ENCODE measurements at regions not wholly inside any gene's neighbourhood (a gene's known extent, or its start where the extent isn't known, plus 50 kb on each side); places are given as distances from the start of the nearest gene placed in this dataset.
"Not testable (repeated sequence)": the region's sequence is repeated elsewhere in the genome, so short reads cannot be mapped to it uniquely, and the experiment has no call there.

DNA sequence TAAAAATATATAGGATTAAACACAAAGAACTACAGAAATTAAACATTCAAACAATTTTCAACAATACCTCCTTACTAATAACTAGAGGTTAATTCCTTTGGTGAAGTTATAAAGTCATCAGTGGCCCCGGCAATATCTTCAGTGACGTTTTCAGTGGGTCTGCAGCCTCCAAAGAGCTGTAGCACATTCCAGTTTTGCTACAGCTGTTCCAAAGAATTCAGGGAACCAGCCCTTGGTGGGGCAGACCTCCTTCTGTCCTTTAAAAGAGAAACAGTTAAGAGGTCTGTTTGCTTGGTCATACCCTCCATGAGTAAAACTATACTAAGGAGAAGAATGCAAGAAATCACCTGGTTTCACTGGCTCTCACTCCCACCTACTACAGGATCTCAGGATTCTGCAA lies 99.2 kb upstream of the ZDHHC17 start:
- no peak for DNase-seq (ENCODE audit: low read depth)

GRCh38 chr12:76666290-76666835 lies 97.6 kb upstream of the ZDHHC17 start:
- DNase-seq (ENCODE audit: low read depth) = no peak

- DNase-seq (ENCODE audit: low read depth) = no peak
These were observed 93.9 kb upstream of the ZDHHC17 start for GRCh38 chr12:76669981-76670380.

DNA sequence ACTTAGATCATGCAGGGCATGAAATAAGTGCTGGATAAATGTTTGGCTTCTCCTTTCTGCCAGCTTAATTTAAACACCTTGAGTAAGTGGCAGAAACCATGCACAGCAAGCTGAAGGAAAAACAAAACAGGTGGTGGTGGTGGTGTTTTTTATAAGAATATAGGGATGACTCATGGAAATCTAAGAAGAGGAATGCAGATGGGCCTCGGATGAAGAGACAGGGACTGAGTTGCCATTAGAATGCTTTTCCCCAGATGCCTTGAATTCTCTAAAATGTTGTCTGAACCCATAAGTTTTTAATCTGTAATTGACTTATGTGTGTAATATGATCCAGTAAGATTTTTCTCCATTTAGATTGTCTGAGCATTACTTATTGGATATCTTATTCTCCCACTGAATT lies 93.1 kb upstream of the ZDHHC17 start:
- DNase-seq (ENCODE audit: low read depth) = peak; percentile 55

DNA sequence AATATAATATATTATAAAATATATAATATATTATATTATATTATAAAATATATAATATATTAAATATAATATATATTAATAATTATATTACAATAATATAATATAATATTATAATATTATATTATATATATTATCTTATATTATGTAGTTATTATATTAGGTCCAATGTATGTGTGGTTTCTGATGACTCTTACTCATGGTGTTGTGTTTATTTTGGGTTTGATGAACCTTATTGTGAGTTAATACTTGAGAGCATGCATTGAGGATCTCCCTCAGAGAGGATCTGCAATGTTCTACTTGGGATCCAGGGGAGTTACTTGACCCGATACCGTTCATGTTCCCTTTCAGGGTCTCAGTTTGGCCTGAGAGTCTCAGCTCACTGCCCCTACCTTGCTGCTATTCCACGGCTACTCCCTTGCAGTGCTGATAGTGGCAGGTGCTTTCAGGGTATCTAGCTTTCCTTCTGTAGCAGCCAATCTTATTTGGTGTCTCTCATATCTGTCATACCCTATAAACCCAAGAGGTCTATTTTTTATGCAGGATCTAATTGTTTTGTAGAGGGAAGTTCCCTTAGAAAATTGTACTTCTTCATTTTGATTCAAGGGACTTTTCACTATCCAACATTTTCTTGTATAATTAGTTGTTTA lies 89.1 kb upstream of the ZDHHC17 start:
- DNase-seq (ENCODE audit: low read depth) = no peak

DNA sequence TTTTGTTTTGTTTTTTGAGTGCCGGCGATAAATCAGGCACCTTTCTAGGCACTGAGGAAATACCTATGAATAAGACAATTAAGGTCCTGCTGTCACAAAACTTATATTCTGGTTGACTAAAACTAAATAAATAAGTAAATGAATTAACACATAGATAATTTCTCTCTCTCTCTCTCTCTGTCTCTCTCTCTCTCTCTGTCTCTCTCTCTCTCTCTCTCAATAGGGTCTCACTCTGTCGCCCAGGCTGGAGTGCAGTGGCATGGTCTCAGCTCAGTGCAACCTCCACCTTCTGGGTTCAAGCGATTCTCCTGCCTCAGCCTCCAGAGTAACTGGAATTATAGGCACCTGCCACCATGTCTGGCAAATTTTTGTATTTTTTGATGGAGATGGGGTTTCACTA lies 87.7 kb upstream of the ZDHHC17 start:
- DNase-seq (ENCODE audit: low read depth) = not testable (repeated sequence)

DNA sequence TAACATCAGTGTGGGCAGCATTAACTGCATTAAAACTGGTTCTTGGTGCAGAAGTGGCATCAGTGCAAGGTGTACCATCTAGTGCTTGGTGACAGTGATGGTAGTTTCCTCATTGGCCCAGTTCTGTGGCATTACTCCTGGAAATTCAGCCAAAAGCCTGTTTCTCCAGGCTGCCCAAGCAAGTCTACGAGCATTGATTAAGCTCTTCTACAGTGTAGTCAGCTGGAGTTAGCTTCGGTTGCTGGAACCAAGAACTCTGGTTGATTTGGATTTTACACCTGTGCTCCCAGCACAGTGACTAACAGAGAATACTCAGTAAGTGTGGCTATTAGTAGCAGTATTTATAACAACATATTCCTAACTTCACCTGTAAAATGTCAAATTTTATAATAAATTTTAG lies 84.9 kb upstream of the ZDHHC17 start:
- DNase-seq (ENCODE audit: low read depth) = no peak

GRCh38 chr12:76679778-76680177 lies 84.1 kb upstream of the ZDHHC17 start:
- no peak for DNase-seq (ENCODE audit: low read depth)

- DNase-seq (ENCODE audit: low read depth) = no peak
These were observed 83.0 kb upstream of the ZDHHC17 start for GRCh38 chr12:76680940-76681339.

DNA sequence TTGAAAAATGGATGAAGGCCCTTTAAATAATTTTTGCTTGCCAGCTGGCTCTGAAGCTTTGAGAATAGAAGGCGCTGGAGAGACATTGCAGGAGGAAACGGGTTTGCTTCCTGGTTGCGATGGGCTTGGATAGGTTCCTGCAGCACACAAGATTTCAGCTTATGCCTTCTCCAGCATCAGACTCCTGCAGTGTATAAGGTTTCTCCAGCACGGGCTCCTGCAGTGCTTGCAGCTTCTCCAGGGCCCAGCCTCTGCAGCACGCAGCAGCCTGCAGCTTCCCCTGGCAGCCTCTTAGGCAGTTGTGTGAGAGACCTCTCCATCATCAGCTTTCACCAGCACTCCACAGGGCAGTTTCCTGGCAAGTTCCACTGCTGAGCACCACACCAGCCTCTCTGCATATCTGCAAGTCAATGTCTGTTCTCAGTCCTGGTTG lies 78.7 kb upstream of the ZDHHC17 start:
- no peak for DNase-seq (ENCODE audit: low read depth)

- no peak for DNase-seq (ENCODE audit: low read depth)
These were observed 75.9 kb upstream of the ZDHHC17 start for GRCh38 chr12:76687981-76688380.

GRCh38 chr12:76688631-76689030 lies 75.3 kb upstream of the ZDHHC17 start:
- DNase-seq (ENCODE audit: low read depth) = no peak

DNA sequence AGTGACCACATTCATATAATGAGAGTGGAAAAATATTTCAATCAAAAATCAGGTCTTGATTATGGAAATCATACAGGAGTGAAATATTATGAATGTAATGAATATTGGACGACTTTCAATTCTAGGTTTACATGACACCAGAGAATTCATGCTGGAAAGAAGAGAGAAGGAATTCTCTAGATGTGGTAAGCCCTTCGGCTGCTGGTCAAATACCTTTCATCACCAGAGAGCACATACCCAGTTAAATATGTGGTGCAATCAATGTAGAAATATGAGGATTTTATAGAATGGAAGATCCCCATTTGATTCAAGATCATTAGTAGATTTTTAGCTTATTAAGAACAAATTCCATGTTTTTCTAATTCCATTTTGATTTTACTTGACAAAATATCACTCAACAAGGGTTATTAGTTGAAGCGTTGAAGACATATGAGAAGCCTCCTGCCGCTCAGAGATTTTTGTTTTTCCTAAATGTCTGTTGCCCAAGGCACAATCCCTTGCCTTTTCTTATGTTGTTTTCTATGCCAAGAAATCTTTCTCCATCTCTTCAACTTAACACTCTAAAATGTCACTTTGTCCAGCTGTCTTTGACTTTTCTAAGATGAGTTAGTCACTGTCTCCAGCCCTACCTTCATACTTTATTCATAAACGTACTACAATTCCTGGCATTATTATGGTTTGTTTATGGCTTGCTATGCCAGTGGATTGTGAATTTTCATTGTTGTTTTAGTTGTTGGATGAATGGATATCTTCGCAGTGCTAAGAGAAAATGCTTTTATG lies 72.8 kb upstream of the ZDHHC17 start:
- DNase-seq (ENCODE audit: low read depth) = no peak

GRCh38 chr12:76692846-76693245 lies 71.1 kb upstream of the ZDHHC17 start:
- DNase-seq (ENCODE audit: low read depth) = no peak

- DNase-seq (ENCODE audit: low read depth) = peak; percentile 54
These were observed 69.5 kb upstream of the ZDHHC17 start for GRCh38 chr12:76694369-76694768.

GRCh38 chr12:76696186-76696585 lies 67.7 kb upstream of the ZDHHC17 start:
- DNase-seq (ENCODE audit: low read depth) = no peak

DNA sequence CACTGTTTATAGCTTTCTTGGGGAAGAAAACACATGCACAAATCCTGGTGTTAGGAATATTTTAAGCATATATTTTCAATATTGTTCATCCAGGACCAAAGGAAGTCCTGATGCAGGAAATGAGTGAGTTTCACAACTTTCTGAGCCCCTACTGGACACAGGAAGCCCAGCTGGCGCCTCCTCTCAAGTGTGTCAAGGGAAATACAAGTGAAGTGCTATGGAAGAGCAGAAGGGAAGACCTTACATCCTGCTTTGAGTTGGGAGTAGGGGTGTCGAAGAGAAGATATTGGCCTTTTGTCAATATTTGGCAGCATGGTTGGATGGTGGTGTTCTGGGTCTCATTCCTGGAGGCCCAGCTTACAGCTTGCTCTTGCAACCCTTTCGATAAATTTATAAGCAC lies 66.1 kb upstream of the ZDHHC17 start:
- no peak for DNase-seq (ENCODE audit: low read depth)

DNA sequence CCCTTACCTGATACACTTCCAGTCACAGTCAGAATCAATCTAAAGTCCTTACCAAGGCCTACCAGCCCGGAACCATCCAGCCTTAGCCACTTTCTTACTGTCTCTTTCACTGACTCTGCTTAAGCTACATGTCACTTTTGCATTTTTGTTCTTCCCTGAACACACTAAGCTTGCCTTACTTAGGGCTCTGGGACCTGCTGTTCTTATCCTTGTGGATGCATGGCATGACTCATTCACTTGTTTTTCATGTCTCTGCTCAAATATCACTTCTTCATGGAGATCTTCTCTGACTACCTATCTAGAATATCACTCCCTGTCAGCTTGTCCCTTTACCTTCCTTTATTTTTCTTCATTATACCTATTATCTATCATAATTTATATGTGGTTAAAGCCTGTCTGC lies 65.6 kb upstream of the ZDHHC17 start:
- DNase-seq (ENCODE audit: low read depth) = peak; percentile 21

GRCh38 chr12:76698966-76699365 lies 64.9 kb upstream of the ZDHHC17 start:
- DNase-seq (ENCODE audit: low read depth) = no peak

DNA sequence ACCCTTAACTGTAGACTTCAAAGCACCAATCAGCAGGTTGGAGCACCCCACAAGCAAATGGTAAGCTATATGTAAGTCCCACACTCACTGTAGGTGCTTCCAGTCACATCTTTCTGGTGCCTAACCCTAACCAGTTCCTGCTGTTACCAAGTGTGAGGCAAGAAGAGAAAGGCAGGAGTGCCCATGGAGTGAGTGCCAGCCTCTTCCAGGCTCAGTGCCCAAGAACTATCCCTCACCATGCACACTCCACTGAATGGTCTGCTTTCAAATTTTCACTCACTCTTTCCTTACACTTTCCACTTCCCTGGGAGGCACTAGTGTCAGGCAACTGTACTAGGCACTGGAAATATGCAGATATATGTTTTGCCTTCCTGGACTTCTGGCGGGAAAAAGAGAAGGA lies 62.2 kb upstream of the ZDHHC17 start:
- DNase-seq (ENCODE audit: low read depth) = no peak

- no peak for DNase-seq (ENCODE audit: low read depth)
These were observed 61.0 kb upstream of the ZDHHC17 start for GRCh38 chr12:76702946-76703345.

DNA sequence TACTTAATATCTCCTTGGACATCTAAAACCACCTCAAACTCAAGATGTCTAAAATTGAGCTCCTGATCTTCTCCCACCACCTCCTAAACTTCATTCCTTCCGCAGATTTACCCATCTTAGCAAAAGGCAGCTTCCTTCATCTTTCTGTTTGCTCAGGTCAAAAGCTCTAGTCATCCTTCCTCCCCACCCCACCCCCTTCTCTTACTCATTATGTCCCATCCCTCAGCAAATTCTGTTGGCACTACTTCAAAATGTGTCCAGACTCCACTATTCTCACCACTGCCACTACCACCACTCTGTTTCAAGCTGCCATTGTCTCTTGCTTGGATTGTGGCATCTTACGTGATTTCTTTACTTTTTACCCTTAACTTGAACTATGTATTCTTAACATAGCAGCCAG lies 59.2 kb upstream of the ZDHHC17 start:
- no peak for DNase-seq (ENCODE audit: low read depth)

DNA sequence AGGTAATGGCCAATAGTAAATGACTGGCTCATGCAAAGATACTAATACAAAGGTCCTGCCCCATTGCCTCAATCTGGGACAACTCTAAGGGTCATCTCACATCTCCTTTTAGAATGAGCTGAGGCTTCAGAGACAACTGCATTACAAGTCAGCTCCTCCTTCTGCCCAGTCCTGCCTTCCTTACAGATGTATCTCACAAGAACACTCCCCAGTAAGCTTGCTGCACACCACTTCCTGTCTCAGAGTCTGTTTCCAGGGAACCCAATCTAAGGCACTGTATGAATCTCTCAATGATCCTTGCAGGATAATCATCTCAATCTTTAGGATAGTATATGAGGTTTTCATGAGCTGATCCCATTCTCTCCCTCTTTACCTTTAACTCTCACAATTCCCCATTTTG lies 57.8 kb upstream of the ZDHHC17 start:
- DNase-seq (ENCODE audit: low read depth) = peak; percentile 21

Measured in renal cortical epithelial cell (primary cell).